ENCODE measurements at regions not wholly inside any gene's neighbourhood (a gene's known extent, or its start where the extent isn't known, plus 50 kb on each side); places are given as distances from the start of the nearest gene placed in this dataset.
"Not testable (repeated sequence)": the region's sequence is repeated elsewhere in the genome, so short reads cannot be mapped to it uniquely, and the experiment has no call there.

- no peak for DNase-seq (ENCODE audit: low read depth in 2 of 2)
These were observed 122.8 kb downstream of the ZNF365 start for GRCh38 chr10:62496925-62497324.

GRCh38 chr10:62498271-62498670 lies 124.1 kb downstream of the ZNF365 start:
- no peak for DNase-seq (ENCODE audit: low read depth in 2 of 2)

GRCh38 chr10:62500116-62500515 lies 125.9 kb downstream of the ZNF365 start:
- not testable (repeated sequence) for DNase-seq (ENCODE audit: low read depth in 2 of 2)

- no peak for DNase-seq (ENCODE audit: low read depth in 2 of 2)
These were observed 127.4 kb downstream of the ZNF365 start for GRCh38 chr10:62501547-62501946.

GRCh38 chr10:62502995-62503613 lies 128.9 kb downstream of the ZNF365 start:
- no peak for DNase-seq (ENCODE audit: low read depth in 2 of 2)

GRCh38 chr10:62503872-62504271 lies 129.7 kb downstream of the ZNF365 start:
- DNase-seq (ENCODE audit: low read depth in 2 of 2): no peak

- no peak for DNase-seq (ENCODE audit: low read depth in 2 of 2)
These were observed 132.2 kb downstream of the ZNF365 start for GRCh38 chr10:62506371-62506770.

GRCh38 chr10:62511238-62511637 lies 137.1 kb downstream of the ZNF365 start:
- DNase-seq (ENCODE audit: low read depth in 2 of 2): no peak

GRCh38 chr10:62511656-62512055 lies 137.5 kb downstream of the ZNF365 start:
- no peak for DNase-seq (ENCODE audit: low read depth in 2 of 2)

GRCh38 chr10:62512732-62513475 lies 138.7 kb downstream of the ZNF365 start:
- DNase-seq (ENCODE audit: low read depth in 2 of 2): no peak

- DNase-seq (ENCODE audit: low read depth in 2 of 2): no peak
These were observed 140.0 kb downstream of the ZNF365 start for GRCh38 chr10:62514079-62514693.

- no peak for DNase-seq (ENCODE audit: low read depth in 2 of 2)
These were observed 143.1 kb downstream of the ZNF365 start for GRCh38 chr10:62517252-62517651.

GRCh38 chr10:62527019-62527827 lies 153.1 kb downstream of the ZNF365 start:
- no peak for DNase-seq (ENCODE audit: low read depth in 2 of 2)

GRCh38 chr10:62528441-62528840 lies 154.3 kb downstream of the ZNF365 start:
- no peak for DNase-seq (ENCODE audit: low read depth in 2 of 2)

GRCh38 chr10:62529396-62529795 lies 155.2 kb downstream of the ZNF365 start:
- no peak for DNase-seq (ENCODE audit: low read depth in 2 of 2)

- no peak for DNase-seq (ENCODE audit: low read depth in 2 of 2)
These were observed 159.9 kb downstream of the ZNF365 start for GRCh38 chr10:62534031-62534430.

GRCh38 chr10:62538606-62539005 lies 164.4 kb downstream of the ZNF365 start:
- no peak for DNase-seq (ENCODE audit: low read depth in 2 of 2)

GRCh38 chr10:62540389-62540788 lies 166.2 kb downstream of the ZNF365 start:
- DNase-seq (ENCODE audit: low read depth in 2 of 2): no peak

GRCh38 chr10:62541811-62542210 lies 167.6 kb downstream of the ZNF365 start:
- no peak for DNase-seq (ENCODE audit: low read depth in 2 of 2)

GRCh38 chr10:62543571-62544355 lies 169.6 kb downstream of the ZNF365 start:
- no peak for DNase-seq (ENCODE audit: low read depth in 2 of 2)

All from stimulated activated CD8-positive, alpha-beta memory T cell treated with anti-CD3 and anti-CD28 coated beads, Interleukin-7, amount 100 ng/mL, for 1 hour (primary cell).